ENCODE measurements at regions not wholly inside any gene's neighbourhood (a gene's known extent, or its start where the extent isn't known, plus 50 kb on each side); places are given as distances from the start of the nearest gene placed in this dataset.

GRCh38 chr11:91851908-91852307 lies 372.7 kb upstream of the FAT3 start:
- DNase-seq (ENCODE audit: low spot score) = no peak
- peaks cover 5% of the 10 kb centered on the region in 2 donors for H3K4me1 ChIP-seq (ENCODE audit: control insufficient read depth in 1 of 2, low read depth in 2 of 2)
- no peaks in the 10 kb centered on the region for H3K9me3 ChIP-seq
- no peak for TF ChIP-seq CTCF (IDR thresholded peaks at IDR 0.05)
- ATAC-seq (ENCODE audit: insufficient number of reproducible peaks, low FRiP score, low read depth) = no peak
- no peaks in the 10 kb centered on the region for H3K36me3 ChIP-seq
- H3K27me3 ChIP-seq (replicated peaks; ENCODE audit: insufficient read depth) = no peaks in the 10 kb centered on the region
- no peak overlapping the region for H3K27ac ChIP-seq
- no peak overlapping the region for H3K4me3 ChIP-seq

GRCh38 chr11:91850533-91851275 lies 373.9 kb upstream of the FAT3 start:
- Histone ChIP-seq H3K4me3 (no peak overlapping the region), H3K36me3 (no peaks in the 10 kb centered on the region), H3K4me1 (ENCODE audit: control insufficient read depth in 1 of 2, low read depth in 2 of 2) (no peaks in the 10 kb centered on the region), H3K27ac (no peak overlapping the region), H3K9me3 (no peaks in the 10 kb centered on the region), H3K27me3 (replicated peaks; ENCODE audit: insufficient read depth) (no peaks in the 10 kb centered on the region)
- ATAC-seq (ENCODE audit: insufficient number of reproducible peaks, low FRiP score, low read depth) (no peak), DNase-seq (ENCODE audit: low spot score) (no peak)
- no peak for TF ChIP-seq CTCF (IDR thresholded peaks at IDR 0.05)

- H3K27ac ChIP-seq = no peak overlapping the region
- H3K9me3 ChIP-seq = no peaks in the 10 kb centered on the region
- DNase-seq (ENCODE audit: low spot score) = no peak
- no peaks in the 10 kb centered on the region for H3K36me3 ChIP-seq
- no peak overlapping the region for H3K4me3 ChIP-seq
- no peak for TF ChIP-seq CTCF (IDR thresholded peaks at IDR 0.05)
- no peak for ATAC-seq (ENCODE audit: insufficient number of reproducible peaks, low FRiP score, low read depth)
- no peaks in the 10 kb centered on the region for H3K27me3 ChIP-seq (replicated peaks; ENCODE audit: insufficient read depth)
- H3K4me1 ChIP-seq (ENCODE audit: control insufficient read depth in 1 of 2, low read depth in 2 of 2) = no peaks in the 10 kb centered on the region
Measured at GRCh38 chr11:91850021-91850420, 374.6 kb upstream of the FAT3 start.

GRCh38 chr11:91846649-91847048 lies 378.0 kb upstream of the FAT3 start:
- H3K4me3 ChIP-seq = no peak overlapping the region
- no peaks in the 10 kb centered on the region for H3K36me3 ChIP-seq
- H3K9me3 ChIP-seq = no peaks in the 10 kb centered on the region
- H3K27ac ChIP-seq = no peak overlapping the region
- ATAC-seq (ENCODE audit: insufficient number of reproducible peaks, low FRiP score, low read depth) (no peak), DNase-seq (ENCODE audit: low spot score) (no peak)
- H3K27me3 ChIP-seq (replicated peaks; ENCODE audit: insufficient read depth) = no peaks in the 10 kb centered on the region
- no peaks in the 10 kb centered on the region for H3K4me1 ChIP-seq (ENCODE audit: control insufficient read depth in 1 of 2, low read depth in 2 of 2)
- TF ChIP-seq CTCF (IDR thresholded peaks at IDR 0.05) = no peak

- H3K36me3 ChIP-seq = no peaks in the 10 kb centered on the region
- H3K9me3 ChIP-seq = no peaks in the 10 kb centered on the region
- DNase-seq (ENCODE audit: low spot score) (no peak), ATAC-seq (ENCODE audit: insufficient number of reproducible peaks, low FRiP score, low read depth) (no peak)
- no peak overlapping the region for H3K27ac ChIP-seq
- no peaks in the 10 kb centered on the region for H3K27me3 ChIP-seq (replicated peaks; ENCODE audit: insufficient read depth)
- H3K4me1 ChIP-seq (ENCODE audit: control insufficient read depth in 1 of 2, low read depth in 2 of 2) = no peaks in the 10 kb centered on the region
- no peak overlapping the region for H3K4me3 ChIP-seq
- TF ChIP-seq CTCF (IDR thresholded peaks at IDR 0.05) = no peak
Measured at GRCh38 chr11:91846002-91846401, 378.6 kb upstream of the FAT3 start.
